NCI-H524 (cell line): ENCODE measurements at regions not wholly inside any gene's neighbourhood (a gene's known extent, or its start where the extent isn't known, plus 50 kb on each side); places are given as distances from the start of the nearest gene placed in this dataset.

ENCODE experiments used
- DNase-seq, 2 experiments: peaks; one replicate each; lab custom pipeline; 2025; lab: John Stamatoyannopoulos, UW

DNA sequence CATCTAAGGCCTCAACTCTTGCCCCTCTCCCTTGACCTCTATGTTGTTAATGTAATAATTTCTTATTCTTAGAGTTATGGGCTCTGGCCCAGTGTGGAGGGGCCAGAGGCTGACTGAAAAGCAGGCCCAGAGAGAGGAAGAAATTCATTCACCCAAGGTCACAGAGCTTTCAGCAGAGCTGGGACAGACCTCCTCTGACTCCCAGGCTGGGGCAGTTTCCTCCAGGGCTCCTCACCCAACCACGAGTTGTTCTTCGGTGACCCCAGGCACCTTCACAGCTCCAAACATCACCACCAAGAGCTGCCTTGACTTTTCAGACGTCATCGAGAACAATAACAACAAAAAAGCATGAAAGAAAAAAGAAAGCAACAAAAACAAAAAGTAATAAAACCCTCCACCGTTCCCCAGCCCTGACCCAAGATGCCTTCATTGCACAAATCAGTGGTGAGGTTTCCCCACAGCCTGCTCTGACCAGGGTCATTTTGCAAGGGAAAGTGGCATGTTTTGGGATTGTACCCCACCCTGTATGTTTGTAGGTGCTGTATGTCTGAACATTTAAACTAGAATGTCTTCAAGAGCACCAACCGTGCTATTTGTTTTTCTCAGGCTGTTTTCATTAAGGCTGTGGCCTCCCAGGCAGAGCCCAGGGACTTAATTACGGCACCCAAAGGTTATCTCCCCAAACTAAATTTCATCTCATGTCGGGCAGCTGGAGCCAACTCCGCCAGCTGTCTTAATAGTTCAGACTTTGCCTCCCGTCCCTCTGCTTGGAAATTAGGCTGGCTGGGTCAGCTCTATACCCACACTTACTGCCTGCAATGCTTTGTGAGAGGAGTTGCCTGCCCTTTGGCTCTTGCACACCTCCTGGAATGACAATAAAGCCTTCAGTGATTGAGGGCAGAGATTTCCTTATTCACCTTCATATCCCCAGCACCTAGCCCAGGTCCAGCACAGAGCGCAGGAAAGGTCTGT is 173.8 kb downstream of the RPLP1 start:
- no peak for DNase-seq

DNA sequence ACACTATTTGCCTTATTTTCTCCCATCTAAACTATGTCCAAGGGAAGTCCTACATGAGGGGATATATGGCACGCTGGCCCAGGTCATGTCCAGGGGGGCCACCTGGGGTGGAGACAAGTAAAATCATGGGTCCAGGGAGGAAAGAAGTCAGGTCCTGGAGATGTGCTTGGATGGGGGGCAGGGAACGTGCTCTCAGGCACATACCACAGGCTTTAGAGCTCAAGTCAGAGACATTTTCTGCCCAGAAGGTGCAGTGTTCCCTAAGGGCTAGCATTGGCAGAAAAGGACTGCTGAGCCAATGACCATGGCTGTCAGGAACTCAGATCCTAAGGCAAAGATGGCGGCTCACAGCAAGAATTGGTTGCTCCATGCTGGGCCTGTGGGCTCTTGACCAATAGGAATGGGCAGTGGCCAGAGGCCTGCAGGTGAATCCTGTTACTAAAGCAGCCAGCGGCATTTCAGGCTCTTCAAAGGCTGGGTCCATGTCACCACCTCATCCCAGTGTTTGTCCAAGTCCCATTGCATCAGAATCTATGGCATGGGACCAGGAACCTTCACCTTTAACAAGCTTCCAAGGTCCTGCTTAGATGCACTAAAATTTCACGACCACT is 175.0 kb downstream of the RPLP1 start:
- DNase-seq, result no peak

DNA sequence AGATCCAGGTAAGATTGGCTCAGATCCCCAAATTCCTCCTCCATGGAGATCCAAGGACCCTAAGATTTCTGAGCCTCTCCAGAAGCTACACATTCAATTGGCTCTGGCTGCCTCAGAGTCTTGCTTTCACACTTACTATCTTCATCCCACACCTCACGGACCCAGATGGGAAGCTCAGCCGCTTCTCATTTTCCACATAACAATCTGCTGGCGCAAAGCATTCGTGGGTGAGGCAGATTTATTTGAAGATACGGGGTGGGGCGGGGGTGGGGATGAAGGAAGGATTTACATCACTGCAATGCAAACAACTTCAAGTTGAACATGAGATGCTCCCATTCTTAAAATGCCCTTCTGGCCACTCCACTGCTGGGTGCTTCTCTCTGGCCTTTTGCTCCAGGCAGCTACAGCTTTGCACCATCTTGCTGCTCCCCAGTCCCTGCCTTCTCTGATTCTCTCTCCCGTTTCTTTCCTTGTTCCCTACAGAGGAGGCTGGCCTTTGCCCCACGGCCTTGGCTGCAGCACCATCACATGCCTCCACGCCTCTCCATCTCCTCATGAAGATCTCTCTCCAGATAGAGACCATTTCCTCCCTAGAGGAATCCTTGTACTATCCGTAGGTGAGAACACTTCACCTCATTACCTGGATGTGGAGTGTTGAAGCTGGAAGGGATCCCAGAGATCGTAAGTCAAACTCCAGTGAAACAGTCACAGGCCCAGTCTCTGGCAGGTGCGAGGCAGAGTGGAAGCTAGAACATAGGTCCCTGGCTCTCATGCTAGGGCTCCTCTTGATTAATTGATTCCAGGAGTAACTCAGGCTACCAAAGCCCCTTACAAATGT is 175.9 kb downstream of the RPLP1 start:
- DNase-seq, result no peak

DNA sequence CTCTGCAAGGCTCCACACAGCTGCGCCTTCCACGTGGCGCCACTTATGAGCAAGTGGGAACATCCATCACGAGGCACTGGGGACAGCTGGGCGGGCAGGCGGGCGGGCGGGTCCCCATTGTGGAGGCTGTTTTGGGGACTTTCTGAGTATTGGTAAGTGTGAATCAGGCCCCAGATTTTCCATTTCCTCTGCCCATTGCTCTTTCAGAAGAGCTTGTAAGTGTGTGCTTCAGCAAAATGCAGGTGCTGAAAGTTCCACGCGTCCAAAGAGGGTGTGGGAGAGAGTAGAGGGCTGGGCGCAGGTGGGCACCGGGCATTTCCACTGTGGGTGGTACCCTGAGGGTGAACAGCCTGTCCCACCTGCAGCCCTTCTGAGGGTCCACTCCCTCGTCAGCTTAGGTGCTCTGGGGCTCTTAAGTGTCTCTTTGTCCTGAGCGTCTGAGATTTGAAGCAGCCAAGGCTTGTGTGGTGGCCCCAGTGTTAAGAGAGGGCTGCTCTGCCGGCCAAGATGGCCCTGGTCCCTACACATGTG is 177.1 kb downstream of the RPLP1 start:
- no peak for DNase-seq

DNA sequence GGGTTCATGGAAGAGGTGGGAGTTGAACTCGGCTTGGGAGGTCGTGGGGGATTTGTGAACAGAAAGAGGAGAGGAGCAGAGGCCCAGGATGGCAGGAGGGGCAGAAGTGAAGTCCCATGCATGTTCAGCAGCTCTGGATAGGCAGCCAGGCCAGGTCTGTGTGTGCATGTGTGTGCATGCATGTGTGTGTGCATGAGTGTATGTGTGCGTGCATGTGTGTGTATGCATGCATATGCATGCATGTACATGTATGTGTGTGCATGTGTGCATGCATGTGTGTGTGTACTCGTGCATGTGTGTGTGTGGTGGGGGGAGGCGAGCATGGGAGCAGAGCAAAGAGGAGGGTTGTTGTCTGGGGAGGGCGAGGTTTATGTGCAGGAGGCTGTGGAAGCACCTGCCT is 178.4 kb downstream of the RPLP1 start:
- no peak for DNase-seq

DNA sequence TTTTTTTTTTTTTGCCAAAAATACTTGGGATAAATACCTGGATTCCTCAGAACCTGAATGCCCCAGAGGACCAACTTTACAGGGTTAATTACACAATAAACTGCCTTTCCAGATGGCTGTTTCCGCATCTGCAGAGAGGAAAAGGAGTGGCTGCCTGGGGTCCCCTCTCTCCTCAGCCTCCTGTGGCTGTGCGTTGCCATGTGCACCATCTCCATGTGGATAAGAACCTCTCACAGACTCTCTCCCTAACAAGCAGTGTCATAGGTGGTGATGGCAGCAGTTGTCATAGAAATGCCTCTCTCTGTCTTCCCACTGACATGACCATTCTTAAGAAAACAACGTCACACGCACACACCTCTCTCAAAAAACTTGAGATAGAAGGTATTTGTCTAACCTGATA is 179.4 kb downstream of the RPLP1 start:
- peak; percentile 70 to 81 for DNase-seq

DNA sequence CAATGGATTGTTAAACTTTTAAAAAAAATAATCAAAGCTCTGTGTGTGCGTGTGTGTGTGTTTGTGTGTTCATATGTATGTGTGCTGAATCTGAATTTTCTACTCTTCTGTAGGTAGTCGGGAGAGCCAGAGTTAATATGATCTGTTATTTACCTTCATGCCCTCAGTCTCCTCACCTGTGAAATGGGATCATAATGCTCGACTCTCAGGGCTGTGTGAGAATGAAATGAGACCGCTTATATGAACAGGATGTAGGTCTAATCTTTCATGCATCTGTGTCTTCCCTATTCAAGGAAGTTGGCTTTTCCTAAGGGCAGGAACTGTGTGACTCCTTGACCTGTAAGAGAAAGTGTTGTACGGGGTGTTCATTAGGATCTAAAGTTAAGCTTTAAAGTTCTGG is 182.2 kb downstream of the RPLP1 start:
- DNase-seq, result no peak

DNA sequence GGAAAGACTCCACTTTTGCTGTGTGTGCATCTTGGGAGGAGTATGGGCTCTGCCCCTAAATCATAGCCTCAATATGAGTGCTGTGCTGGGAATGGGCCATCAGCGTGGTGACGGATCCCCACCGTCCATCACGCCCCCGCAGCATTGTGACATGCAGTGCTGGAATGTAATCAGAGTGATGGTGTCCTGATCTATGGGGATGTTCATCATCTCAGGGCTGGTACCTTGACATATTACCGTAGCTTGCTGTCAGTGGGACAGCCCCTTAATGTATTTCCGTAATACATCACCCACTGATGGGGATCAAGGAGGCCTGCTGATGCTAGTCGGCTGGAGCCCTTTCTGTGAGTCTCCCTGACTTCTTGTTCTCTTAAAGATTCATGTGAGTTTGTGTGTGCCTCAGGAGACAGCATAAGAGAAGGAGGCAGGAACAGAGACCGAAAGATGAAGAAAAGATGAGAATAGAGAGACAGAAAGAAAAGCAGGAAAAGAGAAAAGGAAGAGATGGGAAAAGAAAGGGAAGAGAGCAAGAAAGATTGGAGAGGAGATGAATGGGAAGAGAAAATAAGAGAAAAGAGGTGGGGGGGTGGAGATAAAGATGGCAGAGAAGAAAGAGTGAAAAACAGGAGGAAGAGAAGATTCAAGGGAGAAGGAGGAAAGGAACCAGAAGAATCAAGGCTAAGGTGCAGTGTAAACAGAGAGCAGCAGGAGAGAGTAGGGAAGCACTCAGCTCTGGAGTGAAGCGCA is 183.7 kb downstream of the RPLP1 start:
- no peak for DNase-seq

DNA sequence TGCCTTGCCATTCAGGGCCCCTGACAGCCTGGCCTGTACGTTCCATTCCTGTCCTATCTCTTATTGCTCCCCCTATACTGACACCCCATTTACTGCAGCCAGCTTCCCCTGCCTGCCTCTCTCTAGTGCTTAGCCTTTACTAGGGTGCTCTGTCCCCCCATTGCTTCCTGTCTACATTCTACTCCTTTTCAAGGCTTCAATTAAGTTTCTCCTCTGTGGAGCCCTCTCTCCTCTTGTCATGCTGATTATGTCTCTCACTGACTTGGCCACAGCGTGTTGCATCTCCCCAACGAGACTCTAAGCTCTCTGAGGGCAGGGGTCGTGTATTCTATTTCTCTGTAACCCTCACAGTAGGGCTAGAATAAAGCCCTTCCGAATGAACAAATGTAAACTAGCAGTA is 185.2 kb downstream of the RPLP1 start:
- no peak for DNase-seq

DNA sequence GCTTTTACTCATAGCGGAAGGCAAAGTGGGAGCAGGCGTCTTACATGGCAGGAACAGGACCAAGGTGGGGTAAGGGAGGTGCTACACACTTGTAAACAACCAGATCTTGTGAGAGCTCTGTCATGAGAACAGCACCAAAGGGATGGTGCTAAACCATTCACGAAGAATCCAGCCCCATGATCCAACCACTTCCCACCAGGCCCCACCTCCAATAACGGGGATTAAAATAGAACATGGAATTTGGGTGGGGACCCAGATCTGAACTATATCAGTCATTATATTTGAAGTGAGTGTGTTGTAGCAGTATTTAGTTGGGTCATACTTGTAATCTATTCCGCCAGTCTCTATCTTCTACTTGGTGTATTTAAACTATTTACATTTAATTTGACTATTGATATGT is 190.9 kb downstream of the RPLP1 start:
- DNase-seq, result no peak

DNA sequence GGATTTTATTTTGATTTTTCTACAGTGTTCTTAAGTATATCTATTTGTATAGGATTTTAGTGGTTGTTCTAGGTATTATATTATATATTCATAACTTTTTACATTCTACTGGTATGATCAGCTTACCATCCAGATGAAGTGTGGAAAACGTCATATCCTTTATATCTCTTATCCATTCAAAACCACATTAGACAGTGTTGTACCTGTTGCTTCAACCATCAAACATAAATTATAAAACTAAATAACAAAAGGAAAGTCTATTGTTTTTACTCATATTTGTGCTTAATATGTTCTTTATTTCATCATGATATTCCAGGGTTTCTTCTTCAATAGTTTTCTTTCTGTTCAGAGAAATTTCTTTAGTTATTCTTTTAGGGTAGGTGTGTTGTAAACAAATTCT is 191.4 kb downstream of the RPLP1 start:
- no peak for DNase-seq

DNA sequence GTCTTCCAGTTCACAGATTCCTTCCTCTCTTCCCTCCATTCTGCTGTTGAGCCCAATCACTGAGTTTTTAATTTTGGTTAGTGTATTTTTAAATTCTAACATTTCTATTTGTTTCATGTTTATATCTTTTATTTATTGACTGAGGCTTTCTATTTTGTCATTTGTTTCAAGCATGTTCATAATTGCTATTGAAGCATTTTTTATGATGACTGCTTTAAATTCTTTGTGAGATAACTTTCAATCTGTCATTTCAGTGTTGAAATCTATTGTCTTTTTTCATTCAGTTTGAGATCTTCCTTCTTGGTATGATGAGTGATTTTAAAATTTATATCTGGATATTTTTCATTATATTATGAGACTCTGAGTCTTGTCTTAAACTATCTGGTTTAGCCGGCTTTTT is 192.3 kb downstream of the RPLP1 start:
- no peak for DNase-seq

DNA sequence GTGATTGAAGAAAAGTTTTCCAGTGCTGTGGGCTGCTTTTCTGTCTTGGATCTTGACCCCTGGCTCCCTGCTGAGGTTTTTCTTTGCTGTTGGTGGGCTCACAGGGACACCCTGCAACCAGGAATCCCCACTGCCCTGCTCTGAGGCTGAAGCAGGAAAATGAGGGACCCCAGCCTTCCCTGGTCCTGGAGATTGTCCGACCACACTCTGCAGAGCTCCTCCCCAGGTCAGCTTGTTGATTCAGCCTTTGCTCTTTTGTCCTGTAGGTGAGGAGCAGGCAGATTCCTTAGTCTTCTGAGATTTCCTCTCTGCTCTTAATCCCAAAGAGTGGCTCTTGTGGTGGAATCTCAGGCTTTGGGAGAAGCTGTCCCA is 194.5 kb downstream of the RPLP1 start:
- no peak for DNase-seq

DNA sequence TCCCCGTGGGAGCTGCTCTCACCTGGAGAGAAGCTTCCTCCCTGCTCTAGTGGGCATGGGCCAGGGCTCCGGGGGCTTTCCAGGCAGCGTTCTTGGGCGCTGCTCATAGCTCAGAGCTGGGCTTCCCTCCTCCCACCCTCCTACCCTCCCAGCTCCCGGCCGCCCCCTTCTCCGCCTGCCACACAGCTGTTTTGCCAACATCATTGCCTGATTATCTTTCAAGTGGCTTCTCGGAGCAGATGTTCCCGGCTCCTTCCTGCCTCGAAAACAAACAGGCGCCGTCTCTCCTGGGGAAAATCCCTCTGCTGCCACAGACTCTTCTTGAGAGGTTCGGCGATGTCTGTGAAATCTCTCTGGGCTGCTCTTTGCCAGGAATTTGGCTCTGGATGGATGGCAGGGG is 195.6 kb downstream of the RPLP1 start:
- DNase-seq, result peak; percentile 95 to 98

DNA sequence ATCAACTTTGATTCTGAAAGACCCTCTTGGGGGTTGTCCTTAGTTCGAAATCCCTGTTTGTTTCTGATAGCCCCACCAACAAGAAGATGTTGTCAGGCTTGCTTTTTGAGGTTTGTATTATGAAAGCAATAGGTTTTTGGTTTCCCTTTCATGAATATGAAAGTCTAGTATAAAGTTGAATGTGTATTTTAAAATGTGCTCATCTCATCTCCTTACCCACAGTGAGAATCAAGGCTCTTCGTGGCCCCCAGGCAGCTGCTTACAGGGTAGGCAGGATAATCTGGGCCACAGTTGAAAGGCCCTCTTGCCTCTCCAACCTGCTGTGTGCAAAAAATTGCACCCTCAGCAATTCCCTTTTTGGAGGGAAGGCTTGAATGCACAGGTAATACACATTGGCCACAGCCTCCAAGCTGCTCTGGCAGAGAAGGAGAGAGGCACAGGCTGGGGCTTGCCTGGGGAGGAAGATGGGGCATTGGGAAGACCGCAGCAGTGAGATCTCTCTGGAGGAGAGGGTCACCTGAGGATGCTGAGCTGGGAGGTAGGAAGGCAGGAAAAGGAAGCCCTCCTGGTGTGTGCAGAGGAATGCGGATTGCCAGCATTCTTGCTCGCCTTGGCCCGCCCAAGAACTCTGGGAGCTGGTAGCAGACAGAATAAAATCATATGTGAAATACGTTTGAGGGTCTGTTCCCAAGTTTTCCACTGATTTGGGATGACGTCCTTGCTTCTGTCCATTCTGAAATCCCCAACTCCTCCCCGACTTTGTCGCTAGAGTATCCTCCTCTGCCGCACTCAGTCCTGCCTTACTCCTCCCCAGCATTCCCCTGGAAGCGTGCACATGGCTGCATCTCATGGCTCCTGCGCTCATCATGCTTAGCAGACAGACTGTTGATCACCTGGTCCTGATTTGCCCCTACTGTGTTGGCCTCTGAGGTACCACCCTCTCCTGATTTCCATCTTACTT is 196.4 kb downstream of the RPLP1 start:
- peak; percentile 19 to 48 for DNase-seq

DNA sequence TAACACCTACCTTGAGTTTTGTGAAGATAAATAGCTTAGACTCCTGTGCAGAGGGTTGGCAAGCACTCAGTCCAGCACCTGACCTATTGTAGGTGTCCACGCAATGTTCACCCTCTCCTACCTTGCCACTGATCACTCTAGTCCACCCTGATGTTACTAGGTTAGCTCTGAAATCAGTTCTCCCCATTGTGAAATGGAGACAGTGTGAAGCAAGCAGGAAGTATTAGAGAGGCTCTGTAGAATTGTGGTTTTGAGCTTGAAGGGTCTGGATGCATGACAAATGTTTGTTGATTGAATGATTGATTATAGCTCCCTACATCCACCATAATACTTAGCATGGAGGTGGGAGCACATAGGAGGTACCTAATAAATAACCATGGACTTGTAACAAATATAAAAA is 199.7 kb downstream of the RPLP1 start:
- no peak for DNase-seq

DNA sequence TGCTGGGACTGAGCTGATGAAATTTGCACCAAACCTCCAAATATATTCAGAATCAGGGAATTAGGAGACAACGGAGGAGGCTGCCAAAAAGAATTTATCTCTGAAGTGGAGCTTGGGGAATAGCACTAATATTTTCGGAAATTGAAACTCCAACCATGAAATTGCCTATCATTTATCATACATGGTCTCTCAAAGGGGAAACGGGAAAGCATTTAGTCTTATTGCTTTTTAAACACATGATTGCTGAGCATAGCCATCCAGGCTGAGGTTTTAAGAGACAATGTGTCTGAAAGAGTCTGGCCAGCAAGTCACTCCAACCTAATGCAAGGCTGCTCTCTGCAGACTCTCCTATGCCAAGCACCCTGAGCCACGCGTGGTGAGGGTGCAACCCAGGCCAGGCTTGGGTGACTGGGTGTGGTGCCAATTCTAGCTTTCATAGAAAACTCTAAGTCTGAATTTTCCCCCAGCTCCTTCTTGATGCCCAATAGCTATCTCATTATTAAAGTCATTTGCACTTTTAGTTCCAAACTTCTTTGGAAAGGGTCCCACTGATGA is 200.2 kb downstream of the RPLP1 start:
- DNase-seq, result no peak

DNA sequence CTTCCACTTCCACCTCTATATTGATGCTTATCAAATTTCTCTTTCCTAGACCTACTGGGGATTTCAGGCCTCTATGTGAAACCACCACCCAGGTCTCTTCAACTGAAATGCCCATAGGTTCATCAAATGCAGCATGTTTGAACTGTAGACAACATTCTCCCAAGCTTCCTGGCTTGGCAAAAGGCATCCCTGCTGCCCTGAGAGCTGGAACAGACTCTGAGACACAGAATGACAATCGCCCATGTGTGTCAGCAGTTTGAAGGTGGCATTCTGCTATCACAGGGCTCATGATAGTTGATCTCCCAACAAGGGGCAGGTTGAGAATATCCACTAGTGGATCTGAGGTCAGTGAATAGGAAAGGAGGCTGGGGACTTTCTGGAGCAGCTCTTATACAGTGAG is 200.7 kb downstream of the RPLP1 start:
- no peak for DNase-seq

DNA sequence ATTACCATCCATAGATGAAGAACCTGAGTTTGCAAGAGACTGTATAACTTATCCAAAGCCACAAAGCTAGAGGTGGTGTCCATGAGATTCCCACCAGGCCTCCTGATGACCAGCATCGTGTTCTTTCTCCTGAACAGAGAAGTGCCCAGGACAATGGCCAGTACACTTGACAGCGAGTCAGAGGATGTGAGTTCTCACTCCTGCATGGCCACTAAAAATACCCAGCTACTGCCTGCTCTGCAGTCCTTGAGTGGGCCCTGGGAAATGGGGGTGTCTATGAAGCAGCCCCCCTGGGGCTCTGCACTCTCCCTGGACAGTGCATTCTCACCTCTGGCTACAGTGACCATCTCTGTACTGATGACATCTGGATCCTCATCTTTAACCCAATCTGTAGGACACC is 201.2 kb downstream of the RPLP1 start:
- DNase-seq, result no peak
